Ishikawa (cell line): ENCODE measurements at regions not wholly inside any gene's neighbourhood (a gene's known extent, or its start where the extent isn't known, plus 50 kb on each side); places are given as distances from the start of the nearest gene placed in this dataset.

ENCODE experiments used
- CEBPB ChIP-seq: IDR thresholded peaks from 2 replicates; pipeline ENCODE4 v1.6.1; 2012
- CREB1 ChIP-seq: IDR thresholded peaks from 2 replicates; pipeline ENCODE4 v1.6.1; 2012; ENCODE audit warnings: low read depth
- EGR1 ChIP-seq: IDR thresholded peaks from 2 replicates; pipeline ENCODE4 v1.6.1; 2012
- EP300 ChIP-seq: IDR thresholded peaks from 2 replicates; pipeline ENCODE4 v1.6.1; 2012; ENCODE audit warnings: borderline replicate concordance
- FOXM1 ChIP-seq: IDR thresholded peaks from 2 replicates; pipeline ENCODE4 v1.6.1; 2012; ENCODE audit warnings: low read depth, borderline replicate concordance
- NFIC ChIP-seq: IDR thresholded peaks from 2 replicates; pipeline ENCODE4 v1.6.1; 2012
- RAD21 ChIP-seq: IDR thresholded peaks from 2 replicates; pipeline ENCODE4 v1.6.1; 2012; ENCODE audit warnings: low read depth
- TAF1 ChIP-seq: IDR thresholded peaks from 2 replicates; pipeline ENCODE4 v1.6.1; 2012; ENCODE audit warnings: low read depth, mild to moderate bottlenecking
- TCF12 ChIP-seq: IDR thresholded peaks from 2 replicates; pipeline ENCODE4 v1.6.1; 2012; ENCODE audit warnings: low read depth
- TEAD4 ChIP-seq: IDR thresholded peaks from 2 replicates; pipeline ENCODE4 v1.6.1; 2012
- YY1 ChIP-seq: IDR thresholded peaks from 2 replicates; pipeline ENCODE4 v1.6.1; 2012; ENCODE audit warnings: low read depth
- ZBTB7A ChIP-seq: IDR thresholded peaks from 2 replicates; pipeline ENCODE4 v1.6.1; 2012; ENCODE audit warnings: low read depth
- TF ChIP-seq, protein P1 (sequence below): IDR thresholded peaks from 2 replicates; pipeline ENCODE4 v1.6.1; 2012; ENCODE audit warnings: low read depth, mild to moderate bottlenecking
- TF ChIP-seq, protein P2 (sequence below): IDR thresholded peaks from 2 replicates; pipeline ENCODE4 v1.6.1; 2012
- TF ChIP-seq, protein P3 (sequence below): IDR thresholded peaks from 2 replicates; pipeline ENCODE4 v1.6.1; 2012

DNA sequence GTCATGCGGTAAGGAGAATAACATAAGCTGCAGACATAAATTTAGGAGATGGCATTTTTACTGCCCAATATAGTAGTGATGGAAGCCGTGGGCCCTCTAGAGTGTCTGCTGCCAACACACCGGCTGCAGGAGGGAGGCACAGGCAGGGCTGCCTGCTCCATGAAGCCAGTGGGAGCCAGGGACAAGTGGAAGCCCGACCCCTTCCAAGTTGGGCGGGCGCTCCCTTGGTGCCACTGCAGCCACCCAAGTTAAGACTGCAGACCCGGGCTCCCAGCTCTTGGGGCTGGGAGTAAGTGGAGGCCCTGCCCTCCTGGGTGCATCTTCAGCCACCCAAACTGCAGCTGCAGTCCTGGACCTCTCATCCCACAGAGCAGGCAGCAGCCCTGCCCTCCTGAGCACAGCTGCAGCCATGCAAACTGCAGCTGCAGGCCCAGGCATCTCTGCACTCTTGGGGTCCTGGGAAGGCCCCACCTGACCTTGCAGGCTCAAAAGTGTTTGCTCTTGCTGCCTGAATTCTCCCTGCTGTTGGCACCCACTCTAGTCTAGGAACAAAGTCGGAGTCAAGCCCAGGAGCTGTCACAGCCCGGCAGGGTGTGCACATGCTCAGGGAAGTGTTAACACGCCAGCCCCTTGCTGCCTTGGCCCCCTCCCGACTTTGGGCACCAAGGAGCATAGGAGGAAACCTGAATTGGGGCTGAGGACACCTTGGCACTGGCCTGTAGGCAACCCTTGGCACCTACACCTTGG, 437.2 kb upstream of the PRMT6 start:
- TF ChIP-seq FOXM1 (no peak), EGR1 (no peak), TAF1 (no peak), CREB1 (no peak), ZBTB7A (no peak), NFIC (no peak), TCF12 (no peak), EP300 (no peak), CEBPB (no peak), RAD21 (no peak), YY1 (no peak)
- TF ChIP-seq, protein P1, sequence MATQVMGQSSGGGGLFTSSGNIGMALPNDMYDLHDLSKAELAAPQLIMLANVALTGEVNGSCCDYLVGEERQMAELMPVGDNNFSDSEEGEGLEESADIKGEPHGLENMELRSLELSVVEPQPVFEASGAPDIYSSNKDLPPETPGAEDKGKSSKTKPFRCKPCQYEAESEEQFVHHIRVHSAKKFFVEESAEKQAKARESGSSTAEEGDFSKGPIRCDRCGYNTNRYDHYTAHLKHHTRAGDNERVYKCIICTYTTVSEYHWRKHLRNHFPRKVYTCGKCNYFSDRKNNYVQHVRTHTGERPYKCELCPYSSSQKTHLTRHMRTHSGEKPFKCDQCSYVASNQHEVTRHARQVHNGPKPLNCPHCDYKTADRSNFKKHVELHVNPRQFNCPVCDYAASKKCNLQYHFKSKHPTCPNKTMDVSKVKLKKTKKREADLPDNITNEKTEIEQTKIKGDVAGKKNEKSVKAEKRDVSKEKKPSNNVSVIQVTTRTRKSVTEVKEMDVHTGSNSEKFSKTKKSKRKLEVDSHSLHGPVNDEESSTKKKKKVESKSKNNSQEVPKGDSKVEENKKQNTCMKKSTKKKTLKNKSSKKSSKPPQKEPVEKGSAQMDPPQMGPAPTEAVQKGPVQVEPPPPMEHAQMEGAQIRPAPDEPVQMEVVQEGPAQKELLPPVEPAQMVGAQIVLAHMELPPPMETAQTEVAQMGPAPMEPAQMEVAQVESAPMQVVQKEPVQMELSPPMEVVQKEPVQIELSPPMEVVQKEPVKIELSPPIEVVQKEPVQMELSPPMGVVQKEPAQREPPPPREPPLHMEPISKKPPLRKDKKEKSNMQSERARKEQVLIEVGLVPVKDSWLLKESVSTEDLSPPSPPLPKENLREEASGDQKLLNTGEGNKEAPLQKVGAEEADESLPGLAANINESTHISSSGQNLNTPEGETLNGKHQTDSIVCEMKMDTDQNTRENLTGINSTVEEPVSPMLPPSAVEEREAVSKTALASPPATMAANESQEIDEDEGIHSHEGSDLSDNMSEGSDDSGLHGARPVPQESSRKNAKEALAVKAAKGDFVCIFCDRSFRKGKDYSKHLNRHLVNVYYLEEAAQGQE = no peak
- TF ChIP-seq, protein P2, sequence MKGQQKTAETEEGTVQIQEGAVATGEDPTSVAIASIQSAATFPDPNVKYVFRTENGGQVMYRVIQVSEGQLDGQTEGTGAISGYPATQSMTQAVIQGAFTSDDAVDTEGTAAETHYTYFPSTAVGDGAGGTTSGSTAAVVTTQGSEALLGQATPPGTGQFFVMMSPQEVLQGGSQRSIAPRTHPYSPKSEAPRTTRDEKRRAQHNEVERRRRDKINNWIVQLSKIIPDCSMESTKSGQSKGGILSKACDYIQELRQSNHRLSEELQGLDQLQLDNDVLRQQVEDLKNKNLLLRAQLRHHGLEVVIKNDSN = no peak
- TF ChIP-seq, protein P3, sequence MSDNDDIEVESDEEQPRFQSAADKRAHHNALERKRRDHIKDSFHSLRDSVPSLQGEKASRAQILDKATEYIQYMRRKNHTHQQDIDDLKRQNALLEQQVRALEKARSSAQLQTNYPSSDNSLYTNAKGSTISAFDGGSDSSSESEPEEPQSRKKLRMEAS = no peak

DNA sequence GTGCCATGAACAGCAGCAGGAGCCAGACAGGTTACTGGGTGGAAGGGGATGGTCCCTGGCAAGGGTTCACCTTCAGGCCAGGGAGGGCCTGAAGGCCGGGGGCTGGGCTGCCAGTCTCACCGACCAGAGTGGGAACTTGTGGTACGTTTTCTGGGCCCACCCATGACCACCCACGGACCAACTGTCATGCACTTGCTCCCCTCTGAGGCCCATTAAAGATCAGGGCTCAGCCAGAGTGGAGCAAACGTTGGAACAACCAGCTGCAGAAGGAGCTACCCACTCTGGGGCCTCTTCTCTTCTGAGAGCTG, 436.7 kb upstream of the PRMT6 start:
- no peak for TF ChIP-seq NFIC
- no peak for TF ChIP-seq FOXM1
- no peak for TF ChIP-seq CREB1
- no peak for TF ChIP-seq ZBTB7A
- TF ChIP-seq RAD21 = no peak
- TF ChIP-seq, protein P2 = no peak

DNA sequence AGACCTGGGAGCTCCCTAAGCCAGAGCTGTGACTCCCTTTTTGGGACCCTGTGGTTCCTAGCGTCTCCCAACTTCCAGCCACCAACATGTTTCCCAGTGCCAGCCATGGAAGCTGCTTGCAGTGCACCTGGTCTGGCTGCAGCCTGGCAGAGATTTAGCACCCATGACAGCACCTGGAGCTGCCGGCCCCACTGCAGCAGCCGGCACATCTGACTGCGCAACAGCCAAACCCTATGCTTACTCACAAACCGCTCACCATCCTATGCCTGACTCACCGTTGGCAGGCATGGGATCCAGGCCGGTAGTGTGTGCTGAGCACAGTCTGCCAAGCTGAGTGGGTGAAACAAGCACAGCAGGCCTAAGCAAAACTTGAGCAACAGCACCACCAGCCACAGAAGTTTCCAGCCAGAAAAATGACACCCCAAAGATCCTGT, 435.9 kb upstream of the PRMT6 start:
- TF ChIP-seq, protein P3 = peak; percentile 59
- TF ChIP-seq, protein P2 = 0 out of 2 replicates have a peak, but pooled peaks have one; percentile 21
- TF ChIP-seq TAF1 (no peak), EP300 (peak; percentile 79), FOXM1 (no peak), TCF12 (peak; percentile 84), ZBTB7A (no peak), RAD21 (peak; percentile 57), NFIC (peak; percentile 72), CEBPB (peak; percentile 38), EGR1 (no peak), TEAD4 (no peak), CREB1 (no peak), YY1 (0 out of 2 replicates have a peak, but pooled peaks have one; percentile 30)
- TF ChIP-seq, protein P1 = no peak

DNA sequence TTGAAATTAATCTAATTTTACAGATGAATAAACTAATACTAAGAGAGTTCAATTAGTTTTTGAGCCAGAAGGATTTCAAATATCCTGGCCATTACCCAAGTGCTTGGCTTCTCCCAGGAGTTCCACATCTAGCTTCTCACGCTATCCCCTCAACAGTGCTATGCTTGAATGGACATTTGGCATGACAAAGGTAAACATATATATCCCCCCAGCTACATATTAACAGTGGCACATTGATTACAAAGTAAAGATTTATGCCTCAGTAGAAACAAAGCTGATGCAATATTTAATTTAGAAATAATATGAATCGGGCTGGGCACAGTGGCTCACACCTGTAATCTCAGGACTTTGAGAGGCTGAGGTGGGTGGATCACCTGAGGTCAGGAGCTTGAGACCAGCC, 434.6 kb upstream of the PRMT6 start:
- TF ChIP-seq TEAD4 = peak; percentile 86
- TF ChIP-seq CEBPB = peak; percentile 92
- TF ChIP-seq, protein P1 = no peak
- TF ChIP-seq ZBTB7A = no peak
- TF ChIP-seq NFIC = peak; percentile 96
- TF ChIP-seq TAF1 = no peak
- TF ChIP-seq EGR1 = no peak
- TF ChIP-seq, protein P2 = no peak
- no peak for TF ChIP-seq YY1
- peak; percentile 20; the same call in 1 of the 2 replicates for TF ChIP-seq RAD21
- TF ChIP-seq CREB1 = no peak
- peak; percentile 96 for TF ChIP-seq FOXM1
- TF ChIP-seq TCF12 = peak; percentile 95
- peak; percentile 97 for TF ChIP-seq EP300
- TF ChIP-seq, protein P3 = peak; percentile 52
